ENCODE measurements at regions not wholly inside any gene's neighbourhood (a gene's known extent, or its start where the extent isn't known, plus 50 kb on each side); places are given as distances from the start of the nearest gene placed in this dataset.

GRCh38 chr2:176704282-176704858, 435.1 kb downstream of the MTX2 start:
- no peak for DNase-seq (ENCODE audit: low read depth in 1 of 2, low spot score in 1 of 2)

- DNase-seq (ENCODE audit: low read depth in 1 of 2, low spot score in 1 of 2), result no peak
These were observed 440.1 kb downstream of the MTX2 start for GRCh38 chr2:176709149-176709951.

- no peak for DNase-seq (ENCODE audit: low read depth in 1 of 2, low spot score in 1 of 2)
These were observed 440.7 kb downstream of the MTX2 start for GRCh38 chr2:176709991-176710390.

GRCh38 chr2:176710657-176711186, 441.5 kb downstream of the MTX2 start:
- DNase-seq (ENCODE audit: low read depth in 1 of 2, low spot score in 1 of 2), result no peak

GRCh38 chr2:176725873-176726645, 456.8 kb downstream of the MTX2 start:
- DNase-seq (ENCODE audit: low read depth in 1 of 2, low spot score in 1 of 2), result no peak

GRCh38 chr2:176727696-176728095, 458.5 kb downstream of the MTX2 start:
- no peak for DNase-seq (ENCODE audit: low read depth in 1 of 2, low spot score in 1 of 2)

- no peak for DNase-seq (ENCODE audit: low read depth in 1 of 2, low spot score in 1 of 2)
These were observed 460.7 kb downstream of the MTX2 start for GRCh38 chr2:176729706-176730569.

GRCh38 chr2:176732780-176733179, 463.5 kb downstream of the MTX2 start:
- DNase-seq (ENCODE audit: low read depth in 1 of 2, low spot score in 1 of 2), result no peak

GRCh38 chr2:176733698-176734430, 464.6 kb downstream of the MTX2 start:
- no peak for DNase-seq (ENCODE audit: low read depth in 1 of 2, low spot score in 1 of 2)

GRCh38 chr2:176734868-176735267, 465.6 kb downstream of the MTX2 start:
- no peak for DNase-seq (ENCODE audit: low read depth in 1 of 2, low spot score in 1 of 2)

- no peak for DNase-seq (ENCODE audit: low read depth in 1 of 2, low spot score in 1 of 2)
These were observed 470.3 kb upstream of the HNRNPA3 start for GRCh38 chr2:176742271-176742670.

GRCh38 chr2:176743671-176744070, 468.9 kb upstream of the HNRNPA3 start:
- DNase-seq (ENCODE audit: low read depth in 1 of 2, low spot score in 1 of 2), result no peak

- DNase-seq (ENCODE audit: low read depth in 1 of 2, low spot score in 1 of 2), result no peak
These were observed 468.4 kb upstream of the HNRNPA3 start for GRCh38 chr2:176744146-176744545.

GRCh38 chr2:176745543-176746200, 466.9 kb upstream of the HNRNPA3 start:
- DNase-seq (ENCODE audit: low read depth in 1 of 2, low spot score in 1 of 2), result no peak

GRCh38 chr2:176746411-176746810, 466.2 kb upstream of the HNRNPA3 start:
- no peak for DNase-seq (ENCODE audit: low read depth in 1 of 2, low spot score in 1 of 2)

- DNase-seq (ENCODE audit: low read depth in 1 of 2, low spot score in 1 of 2), result no peak
These were observed 465.1 kb upstream of the HNRNPA3 start for GRCh38 chr2:176747506-176747905.

- DNase-seq (ENCODE audit: low read depth in 1 of 2, low spot score in 1 of 2), result no peak
These were observed 464.7 kb upstream of the HNRNPA3 start for GRCh38 chr2:176747928-176748327.

GRCh38 chr2:176748662-176749061, 463.9 kb upstream of the HNRNPA3 start:
- no peak for DNase-seq (ENCODE audit: low read depth in 1 of 2, low spot score in 1 of 2)

GRCh38 chr2:176751314-176752227, 461.0 kb upstream of the HNRNPA3 start:
- DNase-seq (ENCODE audit: low read depth in 1 of 2, low spot score in 1 of 2), result no peak
